RWPE2 (cell line): ENCODE measurements at regions not wholly inside any gene's neighbourhood (a gene's known extent, or its start where the extent isn't known, plus 50 kb on each side); places are given as distances from the start of the nearest gene placed in this dataset.
"Not testable (repeated sequence)": the region's sequence is repeated elsewhere in the genome, so short reads cannot be mapped to it uniquely, and the experiment has no call there.

Source experiments
- ATAC-seq: fragments of 200-7000 bp; cut with Tn5 transposase; 3 replicates; pipeline ENCODE4 v1.9.1; 2021; ENCODE audit warnings: low read depth
- DNase-seq: peaks from one replicate; pipeline ENCODE4 v3.0.0-alpha.2; 2020; ENCODE audit warnings: low spot score
- H3K27ac ChIP-seq: fragments of 450-650 bp; 2 replicates; pipeline ENCODE4 v1.5.1; 2017; ENCODE audit warnings: mild to moderate bottlenecking; ENCODE audit not compliant: poor library complexity, severe bottlenecking
- H3K27me3 ChIP-seq: fragments of 250-450 bp; sonication (Bioruptor Pico); 2 replicates; pipeline ENCODE4 v1.5.1; 2021; ENCODE audit warnings: mild to moderate bottlenecking, moderate library complexity; ENCODE audit not compliant: insufficient read depth, poor library complexity, severe bottlenecking
- H3K36me3 ChIP-seq: fragments of 250-450 bp; sonication (Bioruptor Pico); 2 replicates; pipeline ENCODE4 v1.5.1; 2020; ENCODE audit warnings: low read depth, mild to moderate bottlenecking, moderate library complexity
- H3K4me1 ChIP-seq: fragments of 250-450 bp; sonication (Bioruptor Pico); 2 replicates; pipeline ENCODE4 v1.5.1; 2021; ENCODE audit warnings: mild to moderate bottlenecking, moderate library complexity; ENCODE audit not compliant: insufficient read depth, poor library complexity, severe bottlenecking
- H3K4me3 ChIP-seq: fragments of 250-450 bp; sonication (Bioruptor Pico); 2 replicates; pipeline ENCODE4 v1.5.1; 2021; ENCODE audit warnings: mild to moderate bottlenecking, moderate library complexity; ENCODE audit not compliant: severe bottlenecking
- H3K9me3 ChIP-seq: fragments of 250-450 bp; sonication (Bioruptor Pico); 2 replicates; pipeline ENCODE4 v1.5.1; 2021; ENCODE audit warnings: mild to moderate bottlenecking, moderate library complexity; ENCODE audit not compliant: severe bottlenecking
- CTCF ChIP-seq: fragments of 450-650 bp; IDR thresholded peaks from one replicate; pipeline ENCODE4 v1.5.1; 2017; ENCODE audit warnings: mild to moderate bottlenecking, moderate library complexity; ENCODE audit not compliant: poor library complexity, severe bottlenecking

GRCh38 chr13:25005050-25005497, 90.9 kb upstream of the PABPC3 start:
- not testable (repeated sequence) for H3K4me3 ChIP-seq, H3K27me3 ChIP-seq, H3K36me3 ChIP-seq, H3K9me3 ChIP-seq, DNase-seq, H3K27ac ChIP-seq
- peak; percentile 75 for TF ChIP-seq CTCF
- peaks cover 11% of the 10 kb centered on the region for H3K4me1 ChIP-seq
- ATAC-seq, result peak; percentile 59; the same call in 1 of the 3 replicates

GRCh38 chr13:25007389-25007788, 88.5 kb upstream of the PABPC3 start:
- H3K27ac ChIP-seq, ATAC-seq, DNase-seq, H3K27me3 ChIP-seq, H3K9me3 ChIP-seq, H3K4me3 ChIP-seq, H3K4me1 ChIP-seq, H3K36me3 ChIP-seq: not testable (repeated sequence)

GRCh38 chr13:25014398-25014973, 81.5 kb upstream of the PABPC3 start:
- H3K27me3 ChIP-seq, result peaks cover 16% of the 10 kb centered on the region
- H3K9me3 ChIP-seq, H3K4me1 ChIP-seq, H3K36me3 ChIP-seq, H3K27ac ChIP-seq, DNase-seq, ATAC-seq, H3K4me3 ChIP-seq: not testable (repeated sequence)

- peaks cover 16% of the 10 kb centered on the region for H3K27me3 ChIP-seq
- H3K9me3 ChIP-seq, H3K4me3 ChIP-seq, DNase-seq, H3K27ac ChIP-seq, H3K36me3 ChIP-seq, ATAC-seq, H3K4me1 ChIP-seq: not testable (repeated sequence)
Measured at GRCh38 chr13:25017176-25017575, 78.8 kb upstream of the PABPC3 start.

GRCh38 chr13:25017808-25018728, 77.9 kb upstream of the PABPC3 start:
- not testable (repeated sequence) for H3K4me1 ChIP-seq, H3K36me3 ChIP-seq, H3K9me3 ChIP-seq, H3K27ac ChIP-seq, DNase-seq
- peaks cover 16% of the 10 kb centered on the region for H3K27me3 ChIP-seq
- peak overlapping the region; percentile 19 for H3K4me3 ChIP-seq
- ATAC-seq, result peak; percentile 76

GRCh38 chr13:25018729-25019115, 77.2 kb upstream of the PABPC3 start:
- TF ChIP-seq CTCF, result no peak
- no peak for DNase-seq
- Histone ChIP-seq H3K9me3 (no peaks in the 10 kb centered on the region), H3K4me3 (no peak overlapping the region), H3K4me1 (no peaks in the 10 kb centered on the region), H3K36me3 (no peaks in the 10 kb centered on the region), H3K27ac (no peak overlapping the region), H3K27me3 (peaks cover 16% of the 10 kb centered on the region)
- ATAC-seq, result no peak

- not testable (repeated sequence) for H3K36me3 ChIP-seq, DNase-seq, ATAC-seq, H3K4me1 ChIP-seq, H3K9me3 ChIP-seq, H3K4me3 ChIP-seq, H3K27ac ChIP-seq
- H3K27me3 ChIP-seq, result peaks cover 22% of the 10 kb centered on the region
Measured at GRCh38 chr13:25019741-25020140, 76.2 kb upstream of the PABPC3 start.
